ENCODE measurements at regions not wholly inside any gene's neighbourhood (a gene's known extent, or its start where the extent isn't known, plus 50 kb on each side); places are given as distances from the start of the nearest gene placed in this dataset.

GRCh38 chr22:49623715-49624114 is 204.0 kb downstream of the BRD1 start:
- no peak for DNase-seq
- intact Hi-C loops (cut with micrococcal nuclease) (no loop called here), in situ Hi-C loops (cut with MboI; ENCODE audit: low sequenced_read_pairs) (no loop called here), dilution Hi-C loops (cut with HindIII; ENCODE audit: low sequenced_read_pairs, unreplicated experiment) (no loop called here)
- Histone ChIP-seq H3K9ac (ENCODE audit: low read depth, low read length) (no peak overlapping the region), H3K14ac (replicated peaks; ENCODE audit: low read depth, low read length) (no peak overlapping the region), H2AK9ac (replicated peaks; ENCODE audit: low read depth, low read length, poor library complexity) (no peak overlapping the region), H3K4ac (ENCODE audit: low read depth, low read length) (no peak overlapping the region), H2BK5ac (ENCODE audit: low read depth, low read length, poor library complexity, severe bottlenecking) (no peak overlapping the region), H3K27ac (ENCODE audit: insufficient read depth, low read length) (no peak overlapping the region), H3K23ac (ENCODE audit: low read depth, low read length) (no peak overlapping the region), H3K79me1 (ENCODE audit: low read depth in 1 of 2, low read length in 2 of 2) (no peaks in the 10 kb centered on the region), H4K91ac (ENCODE audit: insufficient read depth, low read depth, low read length) (no peak overlapping the region), H3K9me1 (ENCODE audit: insufficient read depth, low read length) (no peaks in the 10 kb centered on the region), H3K36me3 (ENCODE audit: control insufficient read depth, insufficient read depth, low read length) (no peaks in the 10 kb centered on the region), H2AFZ (replicated peaks; ENCODE audit: low read length, poor library complexity) (no peak overlapping the region), H4K20me1 (ENCODE audit: insufficient read depth, low read length) (no peaks in the 10 kb centered on the region), H3K4me2 (ENCODE audit: low read depth, low read length) (no peak overlapping the region), H3K18ac (ENCODE audit: low read depth, low read length) (no peak overlapping the region), H3K9me3 (ENCODE audit: control insufficient read depth, insufficient read depth, low read length) (peaks cover 37% of the 10 kb centered on the region), H3K56ac (ENCODE audit: extremely low read depth, insufficient read depth, low read length) (no peak overlapping the region), H3K4me1 (ENCODE audit: control insufficient read depth, insufficient read depth, low read length) (no peaks in the 10 kb centered on the region), H3K27me3 (ENCODE audit: control insufficient read depth, insufficient read depth, low read length) (no peaks in the 10 kb centered on the region), H2BK15ac (ENCODE audit: low read depth, low read length) (no peak overlapping the region), H2BK120ac (ENCODE audit: low read depth, low read length) (no peak overlapping the region), H2AK5ac (ENCODE audit: low read depth, low read length) (no peak overlapping the region), H3K4me3 (ENCODE audit: insufficient read depth, low read depth, low read length) (no peak overlapping the region), H4K5ac (ENCODE audit: low read depth, low read length) (no peak overlapping the region), H4K8ac (ENCODE audit: low read depth in 2 of 2, low read length in 2 of 2) (no peak overlapping the region), H2BK20ac (ENCODE audit: low read depth, low read length) (no peak overlapping the region)
- WGBS, 2 experiments (ENCODE audit: extremely low coverage in 2 of 2, insufficient read length in 1 of 2), result 53% methylated on average over 5 of the region's 13 CpGs; no CpG with 5 or more reads in 1 of the 2 experiments
- ChIA-PET POLR2A (ENCODE audit: unreplicated experiment) (no interaction called here), CTCF (no interaction called here)
- no peak for ATAC-seq (ENCODE audit: low read depth)
- TF ChIP-seq ELK1 (IDR thresholded peaks at IDR 0.05; ENCODE audit: borderline replicate concordance, low read depth, low read length) (no peak), MAZ (IDR thresholded peaks at IDR 0.05; ENCODE audit: borderline replicate concordance, low read depth, low read length) (no peak), MXI1 (IDR thresholded peaks at IDR 0.05; ENCODE audit: borderline replicate concordance, low read depth, low read length) (no peak), BHLHE40 (IDR thresholded peaks at IDR 0.05; ENCODE audit: low read depth, low read length) (no peak), RCOR1 (IDR thresholded peaks at IDR 0.05; ENCODE audit: insufficient replicate concordance, low read length) (no peak), NFE2L2 (IDR thresholded peaks at IDR 0.05; ENCODE audit: low read depth, low read length) (no peak), CTCF (conservative IDR thresholded peaks at IDR 0.05; ENCODE audit: low read depth, low read length) (no peak), POLR2A (IDR thresholded peaks at IDR 0.05; ENCODE audit: low read depth, low read length) (no peak), MAFK (IDR thresholded peaks at IDR 0.05; ENCODE audit: low read depth, low read length) (no peak), RAD21 (IDR thresholded peaks at IDR 0.05; ENCODE audit: low read length) (no peak), SMC3 (IDR thresholded peaks at IDR 0.05; ENCODE audit: low read depth, low read length) (no peak), CHD1 (IDR thresholded peaks at IDR 0.05; ENCODE audit: low read depth, low read length) (no peak)
- TF ChIP-seq, protein P1, sequence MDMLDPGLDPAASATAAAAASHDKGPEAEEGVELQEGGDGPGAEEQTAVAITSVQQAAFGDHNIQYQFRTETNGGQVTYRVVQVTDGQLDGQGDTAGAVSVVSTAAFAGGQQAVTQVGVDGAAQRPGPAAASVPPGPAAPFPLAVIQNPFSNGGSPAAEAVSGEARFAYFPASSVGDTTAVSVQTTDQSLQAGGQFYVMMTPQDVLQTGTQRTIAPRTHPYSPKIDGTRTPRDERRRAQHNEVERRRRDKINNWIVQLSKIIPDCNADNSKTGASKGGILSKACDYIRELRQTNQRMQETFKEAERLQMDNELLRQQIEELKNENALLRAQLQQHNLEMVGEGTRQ (IDR thresholded peaks at IDR 0.05; ENCODE audit: low read depth, low read length), result no peak
- BruUV-seq (replicated peaks), result no TSS peak

All from IMR-90 (cell line).